AG04450 (cell line): ENCODE measurements at regions not wholly inside any gene's neighbourhood (a gene's known extent, or its start where the extent isn't known, plus 50 kb on each side); places are given as distances from the start of the nearest gene placed in this dataset.

ENCODE experiments used
- CTCF ChIA-PET: fragments of 300-600, 350-600 bp; formaldehyde crosslinking; extraction: SDS; loops from one replicate; lab custom pipeline; 2022; ENCODE audit warnings: antibody characterized with exemption, inconsistent platforms; lab: Charles Lee
- POLR2A ChIA-PET: fragments of 350-600 bp; formaldehyde crosslinking; extraction: SDS; loops from one replicate; lab custom pipeline; 2021; ENCODE audit warnings: antibody characterized with exemption, inconsistent platforms; lab: Yijun Ruan, JAX
- DNase-seq: peaks from one replicate; pipeline ENCODE4 v3.0.0-alpha.2; 2011; ENCODE audit warnings: low read depth, low spot score
- H3K27ac ChIP-seq: one replicate; pipeline ENCODE4 v1.5.1; 2012; ENCODE audit warnings: low read depth, low read length, control low read depth
- H3K27me3 ChIP-seq: one replicate; pipeline ENCODE4 v1.6.0; 2012; ENCODE audit warnings: low read length; ENCODE audit not compliant: control insufficient read depth, insufficient read depth
- H3K4me3 ChIP-seq: 2 replicates; pipeline ENCODE4 v1.5.1; 2011; ENCODE audit warnings: mild to moderate bottlenecking, low read depth, low read length, control low read depth
- H3K9me3 ChIP-seq: 2 replicates; pipeline ENCODE4 v1.5.1; 2012; ENCODE audit warnings: low read length; ENCODE audit not compliant: control insufficient read depth, insufficient read depth
- CTCF ChIP-seq: IDR thresholded peaks from 2 replicates; pipeline ENCODE4 v1.5.1; 2011; ENCODE audit warnings: low read depth, low read length, control low read depth, inconsistent platforms

GRCh38 chr16:13811834-13812233, 108.1 kb upstream of the ERCC4 start:
- TF ChIP-seq CTCF: no peak
- ChIA-PET POLR2A (no interaction called here), CTCF (no interaction called here)
- Histone ChIP-seq H3K27me3 (no peaks in the 10 kb centered on the region), H3K4me3 (no peak overlapping the region), H3K27ac (no peak overlapping the region), H3K9me3 (peaks cover 3% of the 10 kb centered on the region)
- no peak for DNase-seq

- Histone ChIP-seq H3K9me3 (no peaks in the 10 kb centered on the region; the same call in 1 of the 2 replicates), H3K27ac (no peak overlapping the region), H3K27me3 (no peaks in the 10 kb centered on the region), H3K4me3 (no peak overlapping the region)
- POLR2A ChIA-PET: no interaction called here
- no peak for TF ChIP-seq CTCF
- DNase-seq: no peak
- CTCF ChIA-PET: no interaction called here
These were observed 103.3 kb upstream of the ERCC4 start for GRCh38 chr16:13816701-13817100.

- ChIA-PET POLR2A (no interaction called here), CTCF (no interaction called here)
- H3K9me3 ChIP-seq: peaks cover 11% of the 10 kb centered on the region
- H3K27me3 ChIP-seq: no peaks in the 10 kb centered on the region
- H3K27ac ChIP-seq: no peak overlapping the region
- no peak for TF ChIP-seq CTCF
- H3K4me3 ChIP-seq: no peak overlapping the region
- DNase-seq: no peak
These were observed 96.5 kb upstream of the ERCC4 start for GRCh38 chr16:13823501-13823900.

- ChIA-PET CTCF (no interaction called here), POLR2A (no interaction called here)
- H3K9me3 ChIP-seq: peaks cover 3% of the 10 kb centered on the region
- H3K27ac ChIP-seq: no peak overlapping the region
- DNase-seq: no peak
- H3K4me3 ChIP-seq: no peak overlapping the region
- TF ChIP-seq CTCF: no peak
- H3K27me3 ChIP-seq: no peaks in the 10 kb centered on the region
These were observed 90.2 kb upstream of the ERCC4 start for GRCh38 chr16:13829697-13830299.

GRCh38 chr16:13833515-13833914, 86.4 kb upstream of the ERCC4 start:
- Histone ChIP-seq H3K9me3 (peaks cover 3% of the 10 kb centered on the region), H3K27me3 (no peaks in the 10 kb centered on the region), H3K27ac (no peak overlapping the region), H3K4me3 (no peak overlapping the region)
- DNase-seq: no peak
- ChIA-PET CTCF (no interaction called here), POLR2A (no interaction called here)
- TF ChIP-seq CTCF: no peak
